Ureter (tissue), 1 donor: ENCODE measurements at regions not wholly inside any gene's neighbourhood (a gene's known extent, or its start where the extent isn't known, plus 50 kb on each side); places are given as distances from the start of the nearest gene placed in this dataset.

ENCODE experiments used
- DNase-seq: peaks from one replicate; pipeline ENCODE4 v3.0.0-alpha.2; 2020; ENCODE audit warnings: low spot score
- donor health status: DM: yes; HTN: yes; CAD: no.

- DNase-seq: no peak
Measured at GRCh38 chr2:147366279-147366678, 478.6 kb upstream of the ACVR2A start.

GRCh38 chr2:147365622-147366021, 479.2 kb upstream of the ACVR2A start:
- DNase-seq: no peak

GRCh38 chr2:147364597-147364996, 480.2 kb upstream of the ACVR2A start:
- no peak for DNase-seq

GRCh38 chr2:147363181-147363580, 481.6 kb upstream of the ACVR2A start:
- no peak for DNase-seq

GRCh38 chr2:147358375-147358774, 486.5 kb upstream of the ACVR2A start:
- DNase-seq: no peak

- DNase-seq: no peak
Measured at GRCh38 chr2:147356157-147356556, 488.7 kb upstream of the ACVR2A start.

GRCh38 chr2:147355706-147356105, 489.1 kb upstream of the ACVR2A start:
- no peak for DNase-seq

- no peak for DNase-seq
Measured at GRCh38 chr2:147353072-147353381, 491.8 kb upstream of the ACVR2A start.

- no peak for DNase-seq
Measured at GRCh38 chr2:147352264-147353071, 492.4 kb upstream of the ACVR2A start.

GRCh38 chr2:147351784-147352183, 493.0 kb upstream of the ACVR2A start:
- DNase-seq: no peak

GRCh38 chr2:147348931-147349555, 495.8 kb upstream of the ACVR2A start:
- DNase-seq: no peak

GRCh38 chr2:147346142-147346541, 498.7 kb upstream of the ACVR2A start:
- no peak for DNase-seq

- DNase-seq: no peak
Measured at GRCh38 chr2:147345246-147345645, 499.6 kb upstream of the ACVR2A start.

- DNase-seq: no peak
Measured at GRCh38 chr2:147342329-147342728, 502.5 kb upstream of the ACVR2A start.

- DNase-seq: no peak
Measured at GRCh38 chr2:147331790-147332419, 512.9 kb upstream of the ACVR2A start.

- DNase-seq: no peak
Measured at GRCh38 chr2:147330925-147331324, 513.9 kb upstream of the ACVR2A start.

GRCh38 chr2:147327613-147328012, 517.2 kb upstream of the ACVR2A start:
- DNase-seq: no peak

- no peak for DNase-seq
Measured at GRCh38 chr2:147325990-147326389, 518.8 kb upstream of the ACVR2A start.

GRCh38 chr2:147320146-147320545, 524.7 kb upstream of the ACVR2A start:
- DNase-seq: no peak

- no peak for DNase-seq
Measured at GRCh38 chr2:147311058-147311430, 533.8 kb upstream of the ACVR2A start.

GRCh38 chr2:147310335-147311057, 534.3 kb upstream of the ACVR2A start:
- DNase-seq: no peak

GRCh38 chr2:147297820-147298219, 547.0 kb upstream of the ACVR2A start:
- no peak for DNase-seq
